Epithelial cell of esophagus (primary cell): ENCODE measurements at regions not wholly inside any gene's neighbourhood (a gene's known extent, or its start where the extent isn't known, plus 50 kb on each side); places are given as distances from the start of the nearest gene placed in this dataset.

Source experiments
- DNase-seq: peaks from one replicate; pipeline ENCODE4 v3.0.0; 2010; ENCODE audit warnings: low read depth
- H3K4me3 ChIP-seq: 2 replicates; pipeline ENCODE4 v1.5.1; 2011; ENCODE audit warnings: mild to moderate bottlenecking, low read length, control low read depth
- CTCF ChIP-seq: IDR thresholded peaks from 2 replicates; pipeline ENCODE4 v1.5.1; 2011; ENCODE audit warnings: low read depth, mild to moderate bottlenecking, low read length, control low read depth, inconsistent platforms; ENCODE audit not compliant: insufficient read depth; ENCODE audit errors: missing control alignments

- H3K4me3 ChIP-seq: no peak overlapping the region
- DNase-seq: no peak
- no peak for TF ChIP-seq CTCF
These were observed 138.8 kb downstream of the ADCYAP1R1 start for GRCh38 chr7:31190906-31191305.

- TF ChIP-seq CTCF: no peak
- DNase-seq: no peak
- no peak overlapping the region for H3K4me3 ChIP-seq
These were observed 134.1 kb downstream of the ADCYAP1R1 start for GRCh38 chr7:31186202-31186601.

- TF ChIP-seq CTCF: peak; percentile 13
- DNase-seq: no peak
- H3K4me3 ChIP-seq: no peak overlapping the region
These were observed 123.6 kb downstream of the ADCYAP1R1 start for GRCh38 chr7:31175672-31176071.

- DNase-seq: no peak
These were observed 119.9 kb downstream of the ADCYAP1R1 start for GRCh38 chr7:31171984-31172383.

GRCh38 chr7:31171216-31171785 is 119.2 kb downstream of the ADCYAP1R1 start:
- TF ChIP-seq CTCF: no peak
- no peak overlapping the region for H3K4me3 ChIP-seq
- no peak for DNase-seq

More at GRCh38 chr7:31171984-31172383, 119.9 kb downstream of the ADCYAP1R1 start:
- no peak for TF ChIP-seq CTCF
- no peak overlapping the region for H3K4me3 ChIP-seq
